ENCODE measurements at regions not wholly inside any gene's neighbourhood (a gene's known extent, or its start where the extent isn't known, plus 50 kb on each side); places are given as distances from the start of the nearest gene placed in this dataset.

DNA sequence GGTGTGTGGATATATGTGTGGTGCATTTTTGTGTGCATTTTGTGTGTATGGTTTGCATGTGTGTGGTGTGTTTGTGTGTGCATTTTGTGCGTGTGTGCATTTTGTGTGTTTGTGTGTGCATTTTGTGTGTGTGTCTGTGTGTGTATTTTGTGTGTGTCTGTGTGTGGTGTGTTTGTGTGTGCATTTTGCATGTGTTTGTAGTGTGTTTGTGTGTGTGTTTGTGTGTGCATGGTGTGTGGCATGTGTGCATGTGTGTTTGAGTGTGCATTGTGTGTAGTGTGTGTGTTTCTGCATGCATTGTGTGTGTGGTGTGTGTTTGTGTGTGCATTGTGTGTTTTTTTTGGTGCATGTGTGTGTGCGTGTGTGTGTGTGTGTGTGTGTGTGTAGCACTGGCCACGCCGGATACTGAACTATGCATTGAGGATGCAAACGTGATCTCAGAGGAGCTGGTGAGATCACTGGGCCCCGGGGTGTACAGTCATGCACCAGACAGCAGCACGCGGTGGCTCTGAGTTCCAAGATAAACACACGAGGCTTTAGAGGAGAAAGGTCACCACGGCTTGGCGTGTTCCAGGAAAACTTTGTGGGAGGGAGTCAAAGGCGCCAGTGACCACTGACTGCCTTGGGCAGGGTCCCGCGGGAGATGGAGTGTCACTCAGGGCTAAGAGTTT is 106.6 kb upstream of the SHH start (continued):
- TF ChIP-seq, protein P1, sequence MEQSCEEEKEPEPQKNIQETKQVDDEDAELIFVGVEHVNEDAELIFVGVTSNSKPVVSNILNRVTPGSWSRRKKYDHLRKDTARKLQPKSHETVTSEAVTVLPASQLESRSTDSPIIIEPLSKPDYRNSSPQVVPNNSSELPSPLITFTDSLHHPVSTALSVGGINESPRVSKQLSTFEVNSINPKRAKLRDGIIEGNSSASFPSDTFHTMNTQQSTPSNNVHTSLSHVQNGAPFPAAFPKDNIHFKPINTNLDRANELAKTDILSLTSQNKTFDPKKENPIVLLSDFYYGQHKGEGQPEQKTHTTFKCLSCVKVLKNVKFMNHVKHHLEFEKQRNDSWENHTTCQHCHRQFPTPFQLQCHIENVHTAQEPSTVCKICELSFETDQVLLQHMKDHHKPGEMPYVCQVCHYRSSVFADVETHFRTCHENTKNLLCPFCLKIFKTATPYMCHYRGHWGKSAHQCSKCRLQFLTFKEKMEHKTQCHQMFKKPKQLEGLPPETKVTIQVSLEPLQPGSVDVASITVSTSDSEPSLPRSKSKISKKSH (CRISPR knock-in tag; IDR thresholded peaks at IDR 0.05; ENCODE audit: borderline replicate concordance): no peak
- TF ChIP-seq MYC (CRISPR knock-in tag; IDR thresholded peaks at IDR 0.05; ENCODE audit: borderline replicate concordance) (peak; percentile 78), SRY (CRISPR knock-in tag; IDR thresholded peaks at IDR 0.05) (peak; percentile 92), ZNF256 (CRISPR knock-in tag; conservative IDR thresholded peaks at IDR 0.05) (no peak), PRPF4 (IDR thresholded peaks at IDR 0.05; ENCODE audit: low read depth, low read length, poor library complexity, severe bottlenecking) (no peak), ZNF329 (CRISPR knock-in tag; IDR thresholded peaks at IDR 0.05; ENCODE audit: low read depth) (0 out of 2 replicates have a peak, but pooled peaks have one; percentile 22), RARA (CRISPR knock-in tag; IDR thresholded peaks at IDR 0.05) (peak; percentile 87), FOXP1 (IDR thresholded peaks at IDR 0.05) (no peak), FOXP1 (CRISPR knock-in tag; IDR thresholded peaks at IDR 0.05) (peak; percentile 50), ZNF605 (CRISPR knock-in tag; IDR thresholded peaks at IDR 0.05) (peak; percentile 48; the same call in 1 of the 2 replicates), GFI1 (CRISPR knock-in tag; IDR thresholded peaks at IDR 0.05; ENCODE audit: borderline replicate concordance) (no peak), ZNF235 (CRISPR knock-in tag; IDR thresholded peaks at IDR 0.05; ENCODE audit: borderline replicate concordance) (peak; percentile 57; the same call in 1 of the 2 replicates), THAP11 (CRISPR knock-in tag; IDR thresholded peaks at IDR 0.05) (0 out of 2 replicates have a peak, but pooled peaks have one; percentile 42), NONO (IDR thresholded peaks at IDR 0.05) (no peak), NONO (CRISPR knock-in tag; conservative IDR thresholded peaks at IDR 0.05) (peak; percentile 38; the same call in 1 of the 2 replicates), MIER3 (CRISPR knock-in tag; IDR thresholded peaks at IDR 0.05; ENCODE audit: borderline replicate concordance) (peak; percentile 20; the same call in 1 of the 2 replicates), HMGA1 (CRISPR knock-in tag; conservative IDR thresholded peaks at IDR 0.05) (no peak), HNF4A (CRISPR knock-in tag; IDR thresholded peaks at IDR 0.05) (peak; percentile 60; the same call in 1 of the 2 replicates), HES4 (CRISPR knock-in tag; IDR thresholded peaks at IDR 0.05; ENCODE audit: borderline replicate concordance) (peak; percentile 49; the same call in 1 of the 2 replicates)
- TF ChIP-seq, protein P2, sequence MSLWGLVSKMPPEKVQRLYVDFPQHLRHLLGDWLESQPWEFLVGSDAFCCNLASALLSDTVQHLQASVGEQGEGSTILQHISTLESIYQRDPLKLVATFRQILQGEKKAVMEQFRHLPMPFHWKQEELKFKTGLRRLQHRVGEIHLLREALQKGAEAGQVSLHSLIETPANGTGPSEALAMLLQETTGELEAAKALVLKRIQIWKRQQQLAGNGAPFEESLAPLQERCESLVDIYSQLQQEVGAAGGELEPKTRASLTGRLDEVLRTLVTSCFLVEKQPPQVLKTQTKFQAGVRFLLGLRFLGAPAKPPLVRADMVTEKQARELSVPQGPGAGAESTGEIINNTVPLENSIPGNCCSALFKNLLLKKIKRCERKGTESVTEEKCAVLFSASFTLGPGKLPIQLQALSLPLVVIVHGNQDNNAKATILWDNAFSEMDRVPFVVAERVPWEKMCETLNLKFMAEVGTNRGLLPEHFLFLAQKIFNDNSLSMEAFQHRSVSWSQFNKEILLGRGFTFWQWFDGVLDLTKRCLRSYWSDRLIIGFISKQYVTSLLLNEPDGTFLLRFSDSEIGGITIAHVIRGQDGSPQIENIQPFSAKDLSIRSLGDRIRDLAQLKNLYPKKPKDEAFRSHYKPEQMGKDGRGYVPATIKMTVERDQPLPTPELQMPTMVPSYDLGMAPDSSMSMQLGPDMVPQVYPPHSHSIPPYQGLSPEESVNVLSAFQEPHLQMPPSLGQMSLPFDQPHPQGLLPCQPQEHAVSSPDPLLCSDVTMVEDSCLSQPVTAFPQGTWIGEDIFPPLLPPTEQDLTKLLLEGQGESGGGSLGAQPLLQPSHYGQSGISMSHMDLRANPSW (CRISPR knock-in tag; IDR thresholded peaks at IDR 0.05; ENCODE audit: borderline replicate concordance): no peak
- TF ChIP-seq, protein P3, sequence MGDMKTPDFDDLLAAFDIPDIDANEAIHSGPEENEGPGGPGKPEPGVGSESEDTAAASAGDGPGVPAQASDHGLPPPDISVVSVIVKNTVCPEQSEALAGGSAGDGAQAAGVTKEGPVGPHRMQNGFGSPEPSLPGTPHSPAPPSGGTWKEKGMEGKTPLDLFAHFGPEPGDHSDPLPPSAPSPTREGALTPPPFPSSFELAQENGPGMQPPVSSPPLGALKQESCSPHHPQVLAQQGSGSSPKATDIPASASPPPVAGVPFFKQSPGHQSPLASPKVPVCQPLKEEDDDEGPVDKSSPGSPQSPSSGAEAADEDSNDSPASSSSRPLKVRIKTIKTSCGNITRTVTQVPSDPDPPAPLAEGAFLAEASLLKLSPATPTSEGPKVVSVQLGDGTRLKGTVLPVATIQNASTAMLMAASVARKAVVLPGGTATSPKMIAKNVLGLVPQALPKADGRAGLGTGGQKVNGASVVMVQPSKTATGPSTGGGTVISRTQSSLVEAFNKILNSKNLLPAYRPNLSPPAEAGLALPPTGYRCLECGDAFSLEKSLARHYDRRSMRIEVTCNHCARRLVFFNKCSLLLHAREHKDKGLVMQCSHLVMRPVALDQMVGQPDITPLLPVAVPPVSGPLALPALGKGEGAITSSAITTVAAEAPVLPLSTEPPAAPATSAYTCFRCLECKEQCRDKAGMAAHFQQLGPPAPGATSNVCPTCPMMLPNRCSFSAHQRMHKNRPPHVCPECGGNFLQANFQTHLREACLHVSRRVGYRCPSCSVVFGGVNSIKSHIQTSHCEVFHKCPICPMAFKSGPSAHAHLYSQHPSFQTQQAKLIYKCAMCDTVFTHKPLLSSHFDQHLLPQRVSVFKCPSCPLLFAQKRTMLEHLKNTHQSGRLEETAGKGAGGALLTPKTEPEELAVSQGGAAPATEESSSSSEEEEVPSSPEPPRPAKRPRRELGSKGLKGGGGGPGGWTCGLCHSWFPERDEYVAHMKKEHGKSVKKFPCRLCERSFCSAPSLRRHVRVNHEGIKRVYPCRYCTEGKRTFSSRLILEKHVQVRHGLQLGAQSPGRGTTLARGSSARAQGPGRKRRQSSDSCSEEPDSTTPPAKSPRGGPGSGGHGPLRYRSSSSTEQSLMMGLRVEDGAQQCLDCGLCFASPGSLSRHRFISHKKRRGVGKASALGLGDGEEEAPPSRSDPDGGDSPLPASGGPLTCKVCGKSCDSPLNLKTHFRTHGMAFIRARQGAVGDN (CRISPR knock-in tag; IDR thresholded peaks at IDR 0.05): peak; percentile 83
- TF ChIP-seq, protein P4, sequence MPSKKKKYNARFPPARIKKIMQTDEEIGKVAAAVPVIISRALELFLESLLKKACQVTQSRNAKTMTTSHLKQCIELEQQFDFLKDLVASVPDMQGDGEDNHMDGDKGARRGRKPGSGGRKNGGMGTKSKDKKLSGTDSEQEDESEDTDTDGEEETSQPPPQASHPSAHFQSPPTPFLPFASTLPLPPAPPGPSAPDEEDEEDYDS (CRISPR knock-in tag; IDR thresholded peaks at IDR 0.05): 0 out of 2 replicates have a peak, but pooled peaks have one; percentile 23

Data from HepG2 (cell line).